ENCODE measurements at regions not wholly inside any gene's neighbourhood (a gene's known extent, or its start where the extent isn't known, plus 50 kb on each side); places are given as distances from the start of the nearest gene placed in this dataset.

GRCh38 chr22:48481748-48482147, 1345.9 kb downstream of the BRD1 start:
- TF ChIP-seq CTCF (conservative IDR thresholded peaks at IDR 0.05; ENCODE audit: low read length) = no peak
- no peak for TF ChIP-seq EZH2phosphoT487 (IDR thresholded peaks at IDR 0.05; ENCODE audit: borderline replicate concordance)
